ENCODE measurements at regions not wholly inside any gene's neighbourhood (a gene's known extent, or its start where the extent isn't known, plus 50 kb on each side); places are given as distances from the start of the nearest gene placed in this dataset.

DNA sequence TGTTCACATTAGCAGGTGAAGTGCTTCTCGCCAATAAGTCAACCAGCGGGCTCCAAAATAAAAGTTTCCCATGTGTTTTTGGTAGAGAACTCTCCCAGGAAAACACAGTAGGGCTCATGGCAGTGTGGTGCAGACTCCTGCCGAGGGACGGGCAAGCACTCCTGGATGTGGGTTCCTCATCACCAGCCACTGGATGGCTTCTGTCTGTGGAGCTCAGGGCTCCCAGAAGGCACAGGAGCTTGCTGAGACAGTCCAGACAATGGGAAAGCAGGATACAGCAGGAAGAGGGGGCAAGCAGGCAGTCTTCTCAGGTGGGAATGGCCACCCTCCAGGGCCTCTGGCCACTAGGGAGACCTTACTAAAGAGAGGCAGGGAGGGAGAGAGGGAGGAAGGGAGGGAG is 142.4 kb downstream of the HSD17B3 start:
- TF ChIP-seq, protein P1, sequence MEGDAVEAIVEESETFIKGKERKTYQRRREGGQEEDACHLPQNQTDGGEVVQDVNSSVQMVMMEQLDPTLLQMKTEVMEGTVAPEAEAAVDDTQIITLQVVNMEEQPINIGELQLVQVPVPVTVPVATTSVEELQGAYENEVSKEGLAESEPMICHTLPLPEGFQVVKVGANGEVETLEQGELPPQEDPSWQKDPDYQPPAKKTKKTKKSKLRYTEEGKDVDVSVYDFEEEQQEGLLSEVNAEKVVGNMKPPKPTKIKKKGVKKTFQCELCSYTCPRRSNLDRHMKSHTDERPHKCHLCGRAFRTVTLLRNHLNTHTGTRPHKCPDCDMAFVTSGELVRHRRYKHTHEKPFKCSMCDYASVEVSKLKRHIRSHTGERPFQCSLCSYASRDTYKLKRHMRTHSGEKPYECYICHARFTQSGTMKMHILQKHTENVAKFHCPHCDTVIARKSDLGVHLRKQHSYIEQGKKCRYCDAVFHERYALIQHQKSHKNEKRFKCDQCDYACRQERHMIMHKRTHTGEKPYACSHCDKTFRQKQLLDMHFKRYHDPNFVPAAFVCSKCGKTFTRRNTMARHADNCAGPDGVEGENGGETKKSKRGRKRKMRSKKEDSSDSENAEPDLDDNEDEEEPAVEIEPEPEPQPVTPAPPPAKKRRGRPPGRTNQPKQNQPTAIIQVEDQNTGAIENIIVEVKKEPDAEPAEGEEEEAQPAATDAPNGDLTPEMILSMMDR (IDR thresholded peaks at IDR 0.05; ENCODE audit: extremely low read depth, low read depth, low read length): no peak
- Histone ChIP-seq H3K36me3 (ENCODE audit: insufficient read depth, low read length) (no peaks in the 10 kb centered on the region), H3K27ac (ENCODE audit: low read depth, low read length) (no peak overlapping the region), H3K4me2 (ENCODE audit: insufficient read depth, low read length) (no peak overlapping the region), H3K4me3 (ENCODE audit: insufficient read depth, low read length) (no peak overlapping the region), H3K4me1 (ENCODE audit: insufficient read depth, low read length) (no peaks in the 10 kb centered on the region), H2AFZ (ENCODE audit: low read length) (no peak overlapping the region), H4K20me1 (ENCODE audit: insufficient read depth, low read length) (no peaks in the 10 kb centered on the region), H3K27me3 (ENCODE audit: insufficient read depth, low read length) (peaks cover 3% of the 10 kb centered on the region), H3K9me3 (ENCODE audit: low read depth, low read length) (no peaks in the 10 kb centered on the region), H3K79me2 (ENCODE audit: insufficient read depth, low read length) (no peaks in the 10 kb centered on the region)
- peak; percentile 51 for DNase-seq (ENCODE audit: insufficient read length, low spot score, missing footprints)

DNA sequence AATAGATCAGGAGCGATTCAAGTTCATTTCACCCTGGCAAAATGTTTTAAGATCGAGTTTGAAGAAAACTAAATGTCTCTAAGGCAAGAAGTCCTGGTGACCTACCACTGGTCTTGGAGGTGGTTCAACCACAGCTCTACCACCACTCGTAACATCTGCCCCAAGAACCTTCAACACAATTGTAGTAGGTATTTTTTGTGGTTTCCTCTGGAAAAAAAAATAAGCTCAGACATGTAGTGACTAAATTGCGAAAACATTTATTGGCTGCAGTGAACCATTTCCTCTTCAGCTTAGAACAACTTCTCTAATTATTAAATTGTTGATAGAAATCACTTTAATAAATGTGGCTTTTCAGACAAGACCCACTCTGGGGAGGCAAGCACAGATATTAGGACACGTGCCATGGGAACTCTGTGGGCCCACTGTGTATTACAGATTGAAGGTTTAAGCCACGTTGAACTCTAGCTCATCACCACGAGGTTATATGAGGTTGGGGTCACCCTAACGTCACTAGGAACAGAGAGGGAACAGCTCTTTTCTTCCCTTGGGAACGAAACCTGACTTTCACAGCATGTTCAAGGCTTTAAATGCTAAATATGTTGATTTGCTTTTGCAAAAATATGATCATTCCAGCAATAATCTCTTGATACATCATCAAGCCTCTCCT is 142.9 kb downstream of the HSD17B3 start:
- Histone ChIP-seq H4K20me1 (ENCODE audit: insufficient read depth, low read length) (no peaks in the 10 kb centered on the region), H2AFZ (ENCODE audit: low read length) (no peak overlapping the region), H3K4me2 (ENCODE audit: insufficient read depth, low read length) (no peak overlapping the region), H3K79me2 (ENCODE audit: insufficient read depth, low read length) (no peaks in the 10 kb centered on the region), H3K27ac (ENCODE audit: low read depth, low read length) (no peak overlapping the region), H3K36me3 (ENCODE audit: insufficient read depth, low read length) (no peaks in the 10 kb centered on the region), H3K27me3 (ENCODE audit: insufficient read depth, low read length) (peaks cover 3% of the 10 kb centered on the region), H3K4me3 (ENCODE audit: insufficient read depth, low read length) (no peak overlapping the region), H3K4me1 (ENCODE audit: insufficient read depth, low read length) (no peaks in the 10 kb centered on the region), H3K9me3 (ENCODE audit: low read depth, low read length) (no peaks in the 10 kb centered on the region)
- TF ChIP-seq, protein P1 (IDR thresholded peaks at IDR 0.05; ENCODE audit: extremely low read depth, low read depth, low read length): no peak
- DNase-seq (ENCODE audit: insufficient read length, low spot score, missing footprints): peak; percentile 32

DNA sequence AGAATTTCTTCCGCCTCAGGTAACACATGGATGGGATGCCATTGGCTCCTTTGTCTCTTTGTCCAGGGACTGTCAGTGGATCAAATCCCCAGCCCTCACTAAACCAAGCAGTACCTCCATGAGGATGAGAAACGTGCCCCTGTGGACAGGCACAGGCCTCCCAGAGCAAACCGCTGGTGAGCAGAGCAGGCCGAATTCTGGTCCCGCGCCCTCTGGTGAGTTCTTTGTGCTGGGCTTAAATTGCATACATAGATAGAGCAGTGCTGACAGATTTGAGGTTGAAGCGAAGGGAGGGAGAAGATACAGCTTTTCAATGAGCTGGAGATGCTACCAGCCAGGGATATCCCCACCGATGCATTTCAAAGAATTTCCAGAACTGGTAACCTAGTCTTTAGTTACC is 143.8 kb downstream of the HSD17B3 start:
- Histone ChIP-seq H3K36me3 (ENCODE audit: insufficient read depth, low read length) (no peaks in the 10 kb centered on the region), H3K4me1 (ENCODE audit: insufficient read depth, low read length) (no peaks in the 10 kb centered on the region), H2AFZ (ENCODE audit: low read length) (no peak overlapping the region), H3K79me2 (ENCODE audit: insufficient read depth, low read length) (no peaks in the 10 kb centered on the region), H3K27me3 (ENCODE audit: insufficient read depth, low read length) (peaks cover 3% of the 10 kb centered on the region), H3K9me3 (ENCODE audit: low read depth, low read length) (no peaks in the 10 kb centered on the region), H3K27ac (ENCODE audit: low read depth, low read length) (no peak overlapping the region), H4K20me1 (ENCODE audit: insufficient read depth, low read length) (no peaks in the 10 kb centered on the region), H3K4me3 (ENCODE audit: insufficient read depth, low read length) (no peak overlapping the region), H3K4me2 (ENCODE audit: insufficient read depth, low read length) (no peak overlapping the region)
- TF ChIP-seq, protein P1 (IDR thresholded peaks at IDR 0.05; ENCODE audit: extremely low read depth, low read depth, low read length): no peak
- peak; percentile 11 for DNase-seq (ENCODE audit: insufficient read length, low spot score, missing footprints)

DNA sequence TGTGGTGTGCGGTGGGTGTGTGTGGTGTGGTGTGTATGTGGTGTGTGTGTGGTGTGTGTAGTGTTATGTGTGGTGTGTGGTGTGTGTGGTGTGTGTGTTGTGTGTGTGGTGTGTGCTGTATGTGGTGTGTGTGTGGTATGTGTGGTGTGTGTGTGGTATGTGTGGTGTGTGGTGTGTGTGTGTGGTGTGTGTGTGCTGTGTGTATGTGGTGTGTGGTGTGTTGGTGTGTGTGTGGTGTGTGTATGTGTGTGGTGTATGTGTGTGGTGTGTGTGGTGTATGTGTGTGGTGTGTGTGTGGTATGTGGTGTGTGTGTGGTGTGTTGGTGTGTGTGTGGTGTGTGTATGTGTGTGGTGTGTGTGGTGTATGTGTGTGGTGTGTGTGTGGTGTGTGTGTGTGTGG is 144.3 kb downstream of the HSD17B3 start:
- H3K27ac ChIP-seq (ENCODE audit: low read depth, low read length): no peak overlapping the region
- TF ChIP-seq, protein P1 (IDR thresholded peaks at IDR 0.05; ENCODE audit: extremely low read depth, low read depth, low read length): no peak
- DNase-seq (ENCODE audit: insufficient read length, low spot score, missing footprints): no peak
- H3K79me2 ChIP-seq (ENCODE audit: insufficient read depth, low read length): no peaks in the 10 kb centered on the region
- H3K4me2 ChIP-seq (ENCODE audit: insufficient read depth, low read length): no peak overlapping the region
- H3K4me3 ChIP-seq (ENCODE audit: insufficient read depth, low read length): no peak overlapping the region
- H3K9me3 ChIP-seq (ENCODE audit: low read depth, low read length): no peaks in the 10 kb centered on the region
- H3K27me3 ChIP-seq (ENCODE audit: insufficient read depth, low read length): peaks cover 3% of the 10 kb centered on the region
- no peaks in the 10 kb centered on the region for H3K4me1 ChIP-seq (ENCODE audit: insufficient read depth, low read length)
- H3K36me3 ChIP-seq (ENCODE audit: insufficient read depth, low read length): no peaks in the 10 kb centered on the region
- no peak overlapping the region for H2AFZ ChIP-seq (ENCODE audit: low read length)
- no peaks in the 10 kb centered on the region for H4K20me1 ChIP-seq (ENCODE audit: insufficient read depth, low read length)
